IMR-90 (cell line): ENCODE measurements at regions not wholly inside any gene's neighbourhood (a gene's known extent, or its start where the extent isn't known, plus 50 kb on each side); places are given as distances from the start of the nearest gene placed in this dataset.

ENCODE experiments used
- ATAC-seq: fragments of 200-7000 bp; cut with Tn5 transposase; 2 replicates; pipeline ENCODE4 v1.9.1; 2020; ENCODE audit warnings: low read depth, mild to moderate bottlenecking, moderate library complexity
- BruUV-seq: library from RNA; stranded (reverse); fragments of 400-500 nt; replicated peaks from 2 replicates; lab custom pipeline; 2021; lab: Mats Ljungman, UMichigan
- CTCF ChIA-PET: fragments of 300-600 bp; formaldehyde crosslinking; extraction: SDS; loops from one replicate; lab custom pipeline; 2021; ENCODE audit warnings: antibody characterized with exemption; lab: Yijun Ruan, JAX
- POLR2A ChIA-PET: fragments of 300-600 bp; sonication (Branson Sonifier 250); formaldehyde crosslinking; loops from one replicate; lab custom pipeline; 2022; ENCODE audit warnings: antibody characterized with exemption; ENCODE audit not compliant: unreplicated experiment; lab: Charles Lee
- DNase-seq: peaks from one replicate; pipeline ENCODE4 v3.0.0; 2013
- H2AFZ ChIP-seq: replicated peaks from 2 replicates; pipeline ENCODE3; 2013; ENCODE audit warnings: low read length, mild to moderate bottlenecking; ENCODE audit not compliant: poor library complexity
- H2AK5ac ChIP-seq: 2 replicates; pipeline ENCODE4 v1.6.1; 2013; ENCODE audit warnings: low read depth, low read length, inconsistent platforms
- H2AK9ac ChIP-seq: replicated peaks from 2 replicates; pipeline ENCODE3; 2013; ENCODE audit warnings: mild to moderate bottlenecking, low read depth, low read length, moderate library complexity; ENCODE audit not compliant: poor library complexity
- H2BK120ac ChIP-seq: 2 replicates; pipeline ENCODE4 v1.6.1; 2013; ENCODE audit warnings: low read depth, low read length, inconsistent platforms
- H2BK15ac ChIP-seq: 3 replicates; pipeline ENCODE4 v1.6.1; 2013; ENCODE audit warnings: low read depth, low read length, inconsistent platforms
- H2BK20ac ChIP-seq: 2 replicates; pipeline ENCODE4 v1.6.1; 2013; ENCODE audit warnings: low read depth, mild to moderate bottlenecking, inconsistent platforms, low read length, moderate library complexity
- H2BK5ac ChIP-seq: 2 replicates; pipeline ENCODE4 v1.6.1; 2013; ENCODE audit warnings: mild to moderate bottlenecking, low read depth, low read length, inconsistent platforms; ENCODE audit not compliant: poor library complexity, severe bottlenecking
- H3K14ac ChIP-seq: replicated peaks from 2 replicates; pipeline ENCODE4 v1.6.1; 2013; ENCODE audit warnings: low read depth, low read length, inconsistent platforms
- H3K18ac ChIP-seq: 2 replicates; pipeline ENCODE4 v1.6.1; 2013; ENCODE audit warnings: low read depth, low read length, control low read depth
- H3K23ac ChIP-seq: 2 replicates; pipeline ENCODE4 v1.6.1; 2013; ENCODE audit warnings: low read depth, low read length, inconsistent platforms
- H3K27ac ChIP-seq: 2 replicates; pipeline ENCODE4 v1.5.1; 2013; ENCODE audit warnings: mild to moderate bottlenecking, control low read depth, low read length; ENCODE audit not compliant: insufficient read depth
- H3K27me3 ChIP-seq: 2 replicates; pipeline ENCODE4 v1.6.1; 2013; ENCODE audit warnings: low read length; ENCODE audit not compliant: control insufficient read depth, insufficient read depth
- H3K36me3 ChIP-seq: 2 replicates; pipeline ENCODE4 v1.6.1; 2013; ENCODE audit warnings: low read length, mixed read lengths; ENCODE audit not compliant: control insufficient read depth, insufficient read depth
- H3K4ac ChIP-seq: 2 replicates; pipeline ENCODE4 v1.6.1; 2013; ENCODE audit warnings: low read depth, low read length, inconsistent platforms
- H3K4me1 ChIP-seq: 2 replicates; pipeline ENCODE4 v1.6.1; 2013; ENCODE audit warnings: low read length, mixed read lengths; ENCODE audit not compliant: control insufficient read depth, insufficient read depth
- H3K4me2 ChIP-seq: 2 replicates; pipeline ENCODE4 v1.6.1; 2013; ENCODE audit warnings: low read depth, mild to moderate bottlenecking, control low read depth, low read length, moderate library complexity
- H3K4me3 ChIP-seq: 2 replicates; pipeline ENCODE4 v1.5.1; 2013; ENCODE audit warnings: low read depth, mild to moderate bottlenecking, control low read depth, low read length, moderate library complexity; ENCODE audit not compliant: insufficient read depth
- H3K56ac ChIP-seq: 2 replicates; pipeline ENCODE4 v1.6.1; 2013; ENCODE audit warnings: low read length, inconsistent platforms; ENCODE audit not compliant: insufficient read depth; ENCODE audit errors: extremely low read depth
- H3K79me1 ChIP-seq, 2 experiments: 2 replicates each; pipeline ENCODE4 v1.6.1; 2013; ENCODE audit warnings: low read length in 2 of 2, inconsistent platforms in 1 of 2, low read depth in 1 of 2
- H3K9ac ChIP-seq: 2 replicates; pipeline ENCODE4 v1.6.1; 2013; ENCODE audit warnings: low read depth, low read length, control low read depth
- H3K9me1 ChIP-seq: 2 replicates; pipeline ENCODE4 v1.6.1; 2013; ENCODE audit warnings: low read length, inconsistent platforms; ENCODE audit not compliant: insufficient read depth
- H3K9me3 ChIP-seq: 2 replicates; pipeline ENCODE4 v1.6.1; 2013; ENCODE audit warnings: low read length; ENCODE audit not compliant: control insufficient read depth, insufficient read depth
- H4K20me1 ChIP-seq: 2 replicates; pipeline ENCODE4 v1.6.1; 2013; ENCODE audit warnings: low read length, inconsistent platforms; ENCODE audit not compliant: insufficient read depth
- H4K5ac ChIP-seq: 2 replicates; pipeline ENCODE4 v1.6.1; 2013; ENCODE audit warnings: mild to moderate bottlenecking, low read depth, low read length, control low read depth
- H4K8ac ChIP-seq, 2 experiments: 2 replicates each; pipeline ENCODE4 v1.6.1; 2013; ENCODE audit warnings: low read depth in 2 of 2, low read length in 2 of 2, control low read depth in 1 of 2, inconsistent platforms in 1 of 2
- H4K91ac ChIP-seq: 2 replicates; pipeline ENCODE4 v1.6.1; 2013; ENCODE audit warnings: low read depth, low read length, inconsistent platforms; ENCODE audit not compliant: insufficient read depth
- BHLHE40 ChIP-seq: fragments of 150-350 bp; IDR thresholded peaks from 2 replicates; pipeline ENCODE4 v1.6.1; 2016; ENCODE audit warnings: mild to moderate bottlenecking, low read depth, low read length
- CEBPB ChIP-seq: IDR thresholded peaks from 2 replicates; pipeline ENCODE4 v1.6.1; 2012; ENCODE audit warnings: low read depth, low read length, improper control_type of control experiment
- CHD1 ChIP-seq: IDR thresholded peaks from 2 replicates; pipeline ENCODE4 v1.6.1; 2012; ENCODE audit warnings: low read depth, low read length, improper control_type of control experiment
- FOS ChIP-seq: fragments of 150-350 bp; IDR thresholded peaks from 2 replicates; pipeline ENCODE4 v1.6.1; 2016; ENCODE audit warnings: low read depth, low read length
- MAFK ChIP-seq: IDR thresholded peaks from 2 replicates; pipeline ENCODE4 v1.6.1; 2012; ENCODE audit warnings: low read depth, low read length, improper control_type of control experiment
- MAZ ChIP-seq: IDR thresholded peaks from 2 replicates; pipeline ENCODE4 v1.6.1; 2012; ENCODE audit warnings: low read depth, mild to moderate bottlenecking, low read length, improper control_type of control experiment, moderate library complexity, borderline replicate concordance
- MXI1 ChIP-seq: IDR thresholded peaks from 2 replicates; pipeline ENCODE4 v1.6.1; 2012; ENCODE audit warnings: low read depth, mild to moderate bottlenecking, low read length, moderate library complexity, borderline replicate concordance
- NFE2L2 ChIP-seq: fragments of 150-350 bp; IDR thresholded peaks from 2 replicates; pipeline ENCODE4 v1.6.1; 2016; ENCODE audit warnings: low read depth, mild to moderate bottlenecking, low read length
- RCOR1 ChIP-seq: IDR thresholded peaks from 2 replicates; pipeline ENCODE4 v1.6.1; 2012; ENCODE audit warnings: mild to moderate bottlenecking, low read length, improper control_type of control experiment; ENCODE audit not compliant: insufficient replicate concordance
- RFX5 ChIP-seq: IDR thresholded peaks from 2 replicates; pipeline ENCODE4 v1.8.0; 2012; ENCODE audit warnings: low read depth, mild to moderate bottlenecking, low read length, moderate library complexity
- USF2 ChIP-seq: fragments of 150-350 bp; IDR thresholded peaks from 2 replicates; pipeline ENCODE4 v1.6.1; 2017; ENCODE audit warnings: mild to moderate bottlenecking, antibody characterized with exemption, low read length, low read depth
- WGBS, 2 experiments: methylation state at CpG; one replicate each; pipeline versions ENCODE4 v1.1.5 to v1.1.7; 2013; ENCODE audit warnings: missing lambda C conversion rate in 2 of 2; ENCODE audit not compliant: insufficient read length in 1 of 2; ENCODE audit errors: extremely low coverage in 2 of 2; 5-methylcytosine and 5-hydroxymethylcytosine counted together
- dilution Hi-C: fragments of 300-500 bp; cut with HindIII; formaldehyde crosslinking; loops from one replicate; pipeline ENCODE4 v1.14.3; 2018; ENCODE audit warnings: low sequenced_read_pairs; ENCODE audit not compliant: unreplicated experiment
- in situ Hi-C: fragments of 300-500 bp; cut with MboI; formaldehyde crosslinking; loops from 3 replicates; pipeline ENCODE4 v1.14.3; 2019; ENCODE audit warnings: low sequenced_read_pairs, inconsistent platforms, mixed read lengths
- intact Hi-C: fragments of 100-400 bp; cut with micrococcal nuclease; formaldehyde crosslinking; loops from 2 replicates; pipeline ENCODE4 v1.10.0; 2022
- TF ChIP-seq, protein P1 (sequence below): conservative IDR thresholded peaks from 2 replicates; pipeline ENCODE4 v1.5.1; 2012; ENCODE audit warnings: mild to moderate bottlenecking, low read depth, low read length, improper control_type of control experiment
- TF ChIP-seq, protein P2 (sequence below): fragments of 150-350 bp; IDR thresholded peaks from 2 replicates; pipeline ENCODE4 v1.6.1; 2016; ENCODE audit warnings: low read depth, mild to moderate bottlenecking, low read length, moderate library complexity, borderline replicate concordance

DNA sequence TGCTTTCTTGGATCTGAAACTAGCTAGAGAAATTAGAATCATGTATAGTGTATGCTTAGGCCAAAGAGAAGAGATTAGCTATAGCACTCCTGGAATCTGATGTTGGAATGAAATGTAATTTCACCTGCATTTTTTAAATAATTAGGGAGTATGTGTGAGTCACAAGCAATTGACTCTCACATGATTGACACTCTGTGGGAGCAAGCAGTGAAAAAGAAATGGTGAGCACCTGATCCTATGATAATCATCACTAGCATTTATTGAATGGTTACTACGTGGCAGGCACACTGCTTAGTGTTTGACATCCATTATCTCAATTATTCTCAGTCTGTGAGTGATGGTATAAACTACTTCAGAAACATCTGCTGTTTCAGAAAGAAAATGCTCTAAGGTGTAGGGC lies 176.6 kb downstream of the NRIP1 start:
- Histone ChIP-seq H3K23ac (no peak overlapping the region), H2AFZ (no peak overlapping the region), H4K5ac (no peak overlapping the region), H3K36me3 (no peaks in the 10 kb centered on the region), H2BK120ac (no peak overlapping the region), H4K20me1 (no peaks in the 10 kb centered on the region), H3K4me2 (no peak overlapping the region), H3K14ac (no peak overlapping the region), H2BK15ac (no peak overlapping the region), H3K79me1 (0 out of 4 replicates have a peak, but pooled peaks cover 0 to 3% of the 10 kb centered on the region in 2 experiments), H4K91ac (no peak overlapping the region), H3K27ac (no peak overlapping the region), H3K9ac (no peak overlapping the region), H2BK20ac (no peak overlapping the region), H2AK9ac (no peak overlapping the region), H3K18ac (no peak overlapping the region), H3K9me1 (no peaks in the 10 kb centered on the region), H3K56ac (no peak overlapping the region), H3K4me3 (no peak overlapping the region), H4K8ac (no peak overlapping the region), H3K4ac (no peak overlapping the region), H2BK5ac (no peak overlapping the region), H3K9me3 (no peaks in the 10 kb centered on the region), H3K4me1 (peaks cover 6% of the 10 kb centered on the region; the same call in 1 of the 2 replicates), H2AK5ac (no peak overlapping the region), H3K27me3 (no peaks in the 10 kb centered on the region)
- TF ChIP-seq, protein P1, sequence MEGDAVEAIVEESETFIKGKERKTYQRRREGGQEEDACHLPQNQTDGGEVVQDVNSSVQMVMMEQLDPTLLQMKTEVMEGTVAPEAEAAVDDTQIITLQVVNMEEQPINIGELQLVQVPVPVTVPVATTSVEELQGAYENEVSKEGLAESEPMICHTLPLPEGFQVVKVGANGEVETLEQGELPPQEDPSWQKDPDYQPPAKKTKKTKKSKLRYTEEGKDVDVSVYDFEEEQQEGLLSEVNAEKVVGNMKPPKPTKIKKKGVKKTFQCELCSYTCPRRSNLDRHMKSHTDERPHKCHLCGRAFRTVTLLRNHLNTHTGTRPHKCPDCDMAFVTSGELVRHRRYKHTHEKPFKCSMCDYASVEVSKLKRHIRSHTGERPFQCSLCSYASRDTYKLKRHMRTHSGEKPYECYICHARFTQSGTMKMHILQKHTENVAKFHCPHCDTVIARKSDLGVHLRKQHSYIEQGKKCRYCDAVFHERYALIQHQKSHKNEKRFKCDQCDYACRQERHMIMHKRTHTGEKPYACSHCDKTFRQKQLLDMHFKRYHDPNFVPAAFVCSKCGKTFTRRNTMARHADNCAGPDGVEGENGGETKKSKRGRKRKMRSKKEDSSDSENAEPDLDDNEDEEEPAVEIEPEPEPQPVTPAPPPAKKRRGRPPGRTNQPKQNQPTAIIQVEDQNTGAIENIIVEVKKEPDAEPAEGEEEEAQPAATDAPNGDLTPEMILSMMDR = no peak
- no peak for TF ChIP-seq MAFK
- TF ChIP-seq RCOR1 = no peak
- no peak for TF ChIP-seq MXI1
- no peak for TF ChIP-seq CEBPB
- no peak for TF ChIP-seq FOS
- TF ChIP-seq RFX5 = no peak
- no peak for TF ChIP-seq MAZ
- TF ChIP-seq BHLHE40 = no peak
- TF ChIP-seq USF2 = no peak
- TF ChIP-seq, protein P2, sequence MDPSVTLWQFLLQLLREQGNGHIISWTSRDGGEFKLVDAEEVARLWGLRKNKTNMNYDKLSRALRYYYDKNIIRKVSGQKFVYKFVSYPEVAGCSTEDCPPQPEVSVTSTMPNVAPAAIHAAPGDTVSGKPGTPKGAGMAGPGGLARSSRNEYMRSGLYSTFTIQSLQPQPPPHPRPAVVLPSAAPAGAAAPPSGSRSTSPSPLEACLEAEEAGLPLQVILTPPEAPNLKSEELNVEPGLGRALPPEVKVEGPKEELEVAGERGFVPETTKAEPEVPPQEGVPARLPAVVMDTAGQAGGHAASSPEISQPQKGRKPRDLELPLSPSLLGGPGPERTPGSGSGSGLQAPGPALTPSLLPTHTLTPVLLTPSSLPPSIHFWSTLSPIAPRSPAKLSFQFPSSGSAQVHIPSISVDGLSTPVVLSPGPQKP = no peak
- TF ChIP-seq NFE2L2 = no peak
- TF ChIP-seq CHD1 = no peak
- in situ Hi-C loops (no loop called here), dilution Hi-C loops (no loop called here), intact Hi-C loops (no loop called here)
- DNase-seq (no peak), ATAC-seq (no peak)
- ChIA-PET POLR2A (no interaction called here), CTCF (interaction anchor here (0.6 to 1.1 kb wide), 2 partner anchors 171 to 776 kb away, joined by 3 to 4 read pairs; no protein-coding TSS in a partner anchor)
- BruUV-seq = no TSS peak
- no CpG with 5 or more reads among the region's 1 CpG for WGBS, 2 experiments
